K562 (cell line): ENCODE measurements at regions not wholly inside any gene's neighbourhood (a gene's known extent, or its start where the extent isn't known, plus 50 kb on each side); places are given as distances from the start of the nearest gene placed in this dataset.

Experiments used
- BDP1 ChIP-seq: IDR thresholded peaks from 3 replicates; pipeline ENCODE4 v1.6.1; 2011; ENCODE audit not compliant: insufficient read length, insufficient read depth
- ETV1 ChIP-seq: fragments of 450-650 bp; conservative IDR thresholded peaks from 2 replicates; pipeline ENCODE4 v1.6.1; 2016; ENCODE audit warnings: missing genetic modification characterization, control low read depth, low read depth, missing compliant biosample characterization
- MYC ChIP-seq, 2 experiments: fragments of 250-450 bp in 1 of 2; sonication (Bioruptor Pico) in 1 of 2; IDR thresholded peaks; 2 replicates each; pipeline versions ENCODE4 v1.5.1 to v1.6.1; 2012 to 2021; ENCODE audit warnings: low read depth in 2 of 2, borderline replicate concordance in 1 of 2, improper control_type of control experiment in 1 of 2, low read length in 1 of 2, mild to moderate bottlenecking in 1 of 2, moderate library complexity in 1 of 2
- NCOA1 ChIP-seq: fragments of 450-650 bp; IDR thresholded peaks from 2 replicates; pipeline ENCODE4 v1.6.1; 2016; ENCODE audit warnings: low read depth
- NFRKB ChIP-seq: fragments of 450-650 bp; IDR thresholded peaks from 2 replicates; pipeline ENCODE4 v1.6.1; 2016; ENCODE audit warnings: low read depth
- SIN3B ChIP-seq: fragments of 450-650 bp; IDR thresholded peaks from 2 replicates; pipeline ENCODE4 v1.6.1; 2017; ENCODE audit warnings: low read depth, mild to moderate bottlenecking, moderate library complexity
- SRSF9 ChIP-seq: fragments of 200-400 bp; formaldehyde crosslinking; IDR thresholded peaks from 2 replicates; pipeline ENCODE4 v1.6.1; 2017; ENCODE audit warnings: low read depth, low read length, borderline replicate concordance
- TAF7 ChIP-seq: fragments of 450-650 bp; IDR thresholded peaks from 2 replicates; pipeline ENCODE4 v1.6.1; 2016; ENCODE audit warnings: missing genetic modification characterization, missing compliant biosample characterization
- TARDBP ChIP-seq: fragments of 450-650 bp; IDR thresholded peaks from 2 replicates; pipeline ENCODE4 v1.6.1; 2016
- TBP ChIP-seq: optimal IDR thresholded peaks from 2 replicates; pipeline ENCODE3; 2011; ENCODE audit warnings: low read depth, low read length, improper control_type of control experiment
- YY1 ChIP-seq, 3 experiments: IDR thresholded peaks; 2 replicates each; pipeline ENCODE4 v1.6.1; 2011; ENCODE audit warnings: low read length in 2 of 3, mild to moderate bottlenecking in 2 of 3, moderate library complexity in 2 of 3, borderline replicate concordance in 1 of 3, control low read depth in 1 of 3, low read depth in 1 of 3; ENCODE audit not compliant: insufficient read depth in 3 of 3, insufficient replicate concordance in 2 of 3, control insufficient read depth in 1 of 3, insufficient read length in 1 of 3; ENCODE audit errors: extremely low read depth in 1 of 3
- ZFX ChIP-seq: sonication (generic); formaldehyde crosslinking; IDR thresholded peaks from 2 replicates; pipeline ENCODE4 v1.8.0; 2022; ENCODE audit warnings: mild to moderate bottlenecking, missing genetic modification reagents, moderate library complexity
- ZNF282 ChIP-seq: sonication (generic); formaldehyde crosslinking; IDR thresholded peaks from 2 replicates; pipeline ENCODE4 v1.8.1; 2023; ENCODE audit warnings: missing genetic modification reagents
- ZNF592 ChIP-seq: fragments of 450-650 bp; IDR thresholded peaks from 2 replicates; pipeline ENCODE4 v1.6.1; 2017; ENCODE audit warnings: antibody characterized with exemption, mild to moderate bottlenecking
- ZNF764 ChIP-seq: fragments of 250-450 bp; sonication (Bioruptor Pico); IDR thresholded peaks from 2 replicates; pipeline ENCODE4 v1.4.0; 2020; ENCODE audit warnings: low read depth, mild to moderate bottlenecking, moderate library complexity
- ZNF785 ChIP-seq: fragments of 250-450 bp; sonication (Bioruptor Pico); IDR thresholded peaks from 2 replicates; pipeline ENCODE4 v1.4.0; 2020; ENCODE audit warnings: mild to moderate bottlenecking

- TF ChIP-seq NFRKB (peak; percentile 16), NCOA1 (no peak), ZNF282 (no peak), ZNF764 (CRISPR knock-in tag) (no peak), TAF7 (no peak), TBP (peak; percentile 29), SIN3B (no peak), ZNF592 (peak; percentile 7), YY1 (IDR thresholded peaks at IDR 0.05; ENCODE audit: borderline replicate concordance in 1 of 3, control insufficient read depth in 1 of 3, extremely low read depth in 1 of 3, insufficient read depth in 3 of 3, insufficient read length in 1 of 3, insufficient replicate concordance in 2 of 3, low read depth in 1 of 3, low read length in 2 of 3) (peak in 1 of 3 experiments; percentile 73), SRSF9 (no peak), TARDBP (no peak), ETV1 (tag) (peak; percentile 40), ZFX (CRISPR knock-in tag) (peak; percentile 24; the same call in 1 of the 2 replicates), MYC (IDR thresholded peaks at IDR 0.05; ENCODE audit: low read depth, low read length) (no peak), MYC (CRISPR knock-in tag; IDR thresholded peaks at IDR 0.05; ENCODE audit: borderline replicate concordance, low read depth) (no peak), BDP1 (no peak), ZNF785 (CRISPR knock-in tag) (no peak)
Observed at GRCh38 chr20:53752583-53752970, 158.9 kb upstream of the ZNF217 start (continued).
